ENCODE measurements at regions not wholly inside any gene's neighbourhood (a gene's known extent, or its start where the extent isn't known, plus 50 kb on each side); places are given as distances from the start of the nearest gene placed in this dataset.
"Not testable (repeated sequence)": the region's sequence is repeated elsewhere in the genome, so short reads cannot be mapped to it uniquely, and the experiment has no call there.

- not testable (repeated sequence) for H3K9ac ChIP-seq (ENCODE audit: low read length); H3K27me3 ChIP-seq (ENCODE audit: low read length); DNase-seq; H3K27ac ChIP-seq (ENCODE audit: low read length); H3K4me2 ChIP-seq (ENCODE audit: low read depth, low read length, poor library complexity, severe bottlenecking); H3K4me3 ChIP-seq (ENCODE audit: low read length); H3K4me1 ChIP-seq (ENCODE audit: low read length); H3K36me3 ChIP-seq (ENCODE audit: insufficient read depth, low read length); H3K79me2 ChIP-seq (ENCODE audit: low read length); H3K9me2 ChIP-seq (replicated peaks; ENCODE audit: insufficient read depth, low read length); H2AFZ ChIP-seq (ENCODE audit: low read length); H3K9me3 ChIP-seq (ENCODE audit: low read length); H4K20me1 ChIP-seq (ENCODE audit: insufficient read depth, low read depth, low read length)
Observed at GRCh38 chr16:16770717-16771116, 391.8 kb downstream of the NPIPA7 start.

DNA sequence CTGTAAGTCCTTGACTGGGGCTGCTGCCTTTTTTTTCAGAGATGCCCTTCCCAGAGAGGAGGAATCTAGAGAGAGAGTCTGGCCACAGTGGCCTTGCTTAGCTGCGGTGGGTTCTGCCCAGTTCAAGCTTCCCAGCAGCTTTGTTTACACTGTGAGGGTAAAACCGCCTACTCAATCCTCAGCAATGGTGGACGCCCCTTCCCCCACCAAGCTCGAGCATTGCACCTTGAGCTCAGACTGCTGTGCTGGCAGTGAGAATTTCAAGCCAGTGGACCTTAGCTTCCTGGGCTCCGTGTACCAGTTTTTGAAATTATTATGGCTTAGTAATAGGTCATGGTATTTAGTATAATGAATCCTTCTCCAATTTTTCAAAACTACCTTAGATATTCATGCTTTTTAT is 395.4 kb downstream of the NPIPA7 start:
- Histone ChIP-seq H3K36me3 (ENCODE audit: insufficient read depth, low read length) (no peaks in the 10 kb centered on the region), H3K4me3 (ENCODE audit: low read length) (no peak overlapping the region), H3K9ac (ENCODE audit: low read length) (no peak overlapping the region), H3K9me3 (ENCODE audit: low read length) (no peaks in the 10 kb centered on the region), H3K79me2 (ENCODE audit: low read length) (no peaks in the 10 kb centered on the region), H3K4me1 (ENCODE audit: low read length) (peaks cover 5% of the 10 kb centered on the region), H3K9me2 (replicated peaks; ENCODE audit: insufficient read depth, low read length) (no peaks in the 10 kb centered on the region), H3K27me3 (ENCODE audit: low read length) (no peaks in the 10 kb centered on the region), H4K20me1 (ENCODE audit: insufficient read depth, low read depth, low read length) (no peaks in the 10 kb centered on the region), H3K27ac (ENCODE audit: low read length) (no peak overlapping the region), H3K4me2 (ENCODE audit: low read depth, low read length, poor library complexity, severe bottlenecking) (no peak overlapping the region), H2AFZ (ENCODE audit: low read length) (no peak overlapping the region)
- no peak for DNase-seq

GRCh38 chr16:16778332-16778731 is 399.4 kb downstream of the NPIPA7 start:
- Histone ChIP-seq H3K4me2 (ENCODE audit: low read depth, low read length, poor library complexity, severe bottlenecking) (no peak overlapping the region), H2AFZ (ENCODE audit: low read length) (no peak overlapping the region), H3K36me3 (ENCODE audit: insufficient read depth, low read length) (no peaks in the 10 kb centered on the region), H4K20me1 (ENCODE audit: insufficient read depth, low read depth, low read length) (no peaks in the 10 kb centered on the region), H3K79me2 (ENCODE audit: low read length) (no peaks in the 10 kb centered on the region), H3K9ac (ENCODE audit: low read length) (no peak overlapping the region), H3K27ac (ENCODE audit: low read length) (no peak overlapping the region), H3K27me3 (ENCODE audit: low read length) (no peaks in the 10 kb centered on the region), H3K4me1 (ENCODE audit: low read length) (no peaks in the 10 kb centered on the region), H3K9me2 (replicated peaks; ENCODE audit: insufficient read depth, low read length) (no peaks in the 10 kb centered on the region), H3K4me3 (ENCODE audit: low read length) (no peak overlapping the region), H3K9me3 (ENCODE audit: low read length) (no peaks in the 10 kb centered on the region)
- DNase-seq, result no peak

DNA sequence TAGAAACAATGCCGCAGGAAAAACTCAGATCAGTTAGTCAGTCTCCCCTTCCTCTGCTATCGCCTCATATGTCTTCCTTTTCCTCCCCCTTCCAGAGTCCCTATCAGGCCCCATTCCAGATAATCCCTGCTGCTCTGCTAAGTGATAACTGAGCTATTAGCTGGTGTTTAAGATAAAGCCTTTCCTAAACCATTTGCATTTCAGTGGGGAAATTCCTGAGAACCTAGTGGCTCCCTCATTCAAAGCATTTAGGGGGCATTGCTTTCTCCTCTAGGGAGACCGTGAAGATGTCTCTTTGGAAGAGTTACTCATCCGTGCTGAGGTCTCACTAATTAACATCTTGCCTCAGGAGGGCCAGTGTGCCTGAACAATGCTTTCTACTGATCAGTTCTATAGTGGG is 401.6 kb downstream of the NPIPA7 start:
- H3K4me1 ChIP-seq (ENCODE audit: low read length), result no peaks in the 10 kb centered on the region
- no peak overlapping the region for H3K9ac ChIP-seq (ENCODE audit: low read length)
- H3K9me3 ChIP-seq (ENCODE audit: low read length), result no peaks in the 10 kb centered on the region
- H3K4me2 ChIP-seq (ENCODE audit: low read depth, low read length, poor library complexity, severe bottlenecking), result no peak overlapping the region
- H4K20me1 ChIP-seq (ENCODE audit: insufficient read depth, low read depth, low read length), result no peaks in the 10 kb centered on the region
- no peak overlapping the region for H3K27ac ChIP-seq (ENCODE audit: low read length)
- no peak overlapping the region for H2AFZ ChIP-seq (ENCODE audit: low read length)
- no peak for DNase-seq
- no peaks in the 10 kb centered on the region for H3K79me2 ChIP-seq (ENCODE audit: low read length)
- no peaks in the 10 kb centered on the region for H3K9me2 ChIP-seq (replicated peaks; ENCODE audit: insufficient read depth, low read length)
- no peaks in the 10 kb centered on the region for H3K36me3 ChIP-seq (ENCODE audit: insufficient read depth, low read length)
- no peak overlapping the region for H3K4me3 ChIP-seq (ENCODE audit: low read length)
- no peaks in the 10 kb centered on the region for H3K27me3 ChIP-seq (ENCODE audit: low read length)

GRCh38 chr16:16782153-16782552 is 403.2 kb downstream of the NPIPA7 start:
- Histone ChIP-seq H3K9me3 (ENCODE audit: low read length) (no peaks in the 10 kb centered on the region), H3K4me3 (ENCODE audit: low read length) (no peak overlapping the region), H2AFZ (ENCODE audit: low read length) (no peak overlapping the region), H4K20me1 (ENCODE audit: insufficient read depth, low read depth, low read length) (no peaks in the 10 kb centered on the region), H3K36me3 (ENCODE audit: insufficient read depth, low read length) (no peaks in the 10 kb centered on the region), H3K4me2 (ENCODE audit: low read depth, low read length, poor library complexity, severe bottlenecking) (no peak overlapping the region), H3K79me2 (ENCODE audit: low read length) (no peaks in the 10 kb centered on the region), H3K4me1 (ENCODE audit: low read length) (no peaks in the 10 kb centered on the region), H3K27me3 (ENCODE audit: low read length) (no peaks in the 10 kb centered on the region), H3K9me2 (replicated peaks; ENCODE audit: insufficient read depth, low read length) (no peaks in the 10 kb centered on the region), H3K9ac (ENCODE audit: low read length) (no peak overlapping the region), H3K27ac (ENCODE audit: low read length) (no peak overlapping the region)
- no peak for DNase-seq

DNA sequence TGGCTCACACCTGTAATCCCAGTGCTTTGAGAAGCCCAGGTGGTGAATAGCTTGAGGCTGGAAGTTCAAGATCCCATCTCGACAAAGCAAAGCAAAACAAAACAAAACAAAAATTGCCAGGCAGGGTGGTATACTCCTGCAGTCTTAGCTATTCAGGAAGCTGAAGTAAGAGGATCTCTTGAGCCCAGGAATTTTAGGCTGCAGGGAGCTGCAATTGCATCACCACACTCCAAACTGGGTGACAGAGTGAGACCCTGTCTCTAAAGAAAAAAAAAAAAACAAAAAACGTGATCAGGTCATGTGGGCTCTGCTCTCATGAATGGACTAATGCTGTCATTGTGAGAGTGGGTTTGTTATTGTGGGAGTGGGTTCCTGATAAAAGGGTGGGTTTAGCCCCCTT is 409.1 kb downstream of the NPIPA7 start:
- H3K9me3 ChIP-seq (ENCODE audit: low read length), result peaks cover 10% of the 10 kb centered on the region
- no peaks in the 10 kb centered on the region for H4K20me1 ChIP-seq (ENCODE audit: insufficient read depth, low read depth, low read length)
- no peak for DNase-seq
- H3K27ac ChIP-seq (ENCODE audit: low read length), result no peak overlapping the region
- 0 out of 2 replicates have a peak, but pooled peaks cover 4% of the 10 kb centered on the region for H3K27me3 ChIP-seq (ENCODE audit: low read length)
- no peaks in the 10 kb centered on the region for H3K36me3 ChIP-seq (ENCODE audit: insufficient read depth, low read length)
- H3K4me3 ChIP-seq (ENCODE audit: low read length), result no peak overlapping the region
- no peaks in the 10 kb centered on the region for H3K79me2 ChIP-seq (ENCODE audit: low read length)
- H2AFZ ChIP-seq (ENCODE audit: low read length), result no peak overlapping the region
- no peaks in the 10 kb centered on the region for H3K4me1 ChIP-seq (ENCODE audit: low read length)
- no peak overlapping the region for H3K9ac ChIP-seq (ENCODE audit: low read length)
- H3K9me2 ChIP-seq (replicated peaks; ENCODE audit: insufficient read depth, low read length), result no peaks in the 10 kb centered on the region
- no peak overlapping the region for H3K4me2 ChIP-seq (ENCODE audit: low read depth, low read length, poor library complexity, severe bottlenecking)

DNA sequence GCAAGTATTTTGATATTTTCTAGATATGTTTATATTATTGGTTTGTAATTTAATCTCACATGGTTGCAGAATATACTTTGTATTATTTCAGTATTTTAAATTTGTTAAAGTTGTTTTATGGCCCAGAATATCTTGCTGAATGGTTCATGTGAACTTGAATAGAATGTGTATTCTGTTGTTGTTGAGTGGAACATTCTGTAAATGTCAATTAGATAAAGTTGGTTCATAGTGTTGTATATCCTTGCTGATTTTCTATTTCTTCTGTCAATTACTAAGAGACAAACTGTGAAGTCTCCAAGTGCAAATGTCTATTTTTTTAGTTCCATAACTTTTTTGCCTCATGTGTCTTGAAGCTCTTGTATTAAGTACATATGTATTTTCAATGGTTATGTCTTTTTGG is 411.7 kb downstream of the NPIPA7 start:
- Histone ChIP-seq H3K4me2 (ENCODE audit: low read depth, low read length, poor library complexity, severe bottlenecking) (no peak overlapping the region), H3K4me3 (ENCODE audit: low read length) (no peak overlapping the region), H3K36me3 (ENCODE audit: insufficient read depth, low read length) (no peaks in the 10 kb centered on the region), H4K20me1 (ENCODE audit: insufficient read depth, low read depth, low read length) (no peaks in the 10 kb centered on the region), H3K9me2 (replicated peaks; ENCODE audit: insufficient read depth, low read length) (no peaks in the 10 kb centered on the region), H2AFZ (ENCODE audit: low read length) (no peak overlapping the region), H3K4me1 (ENCODE audit: low read length) (no peaks in the 10 kb centered on the region), H3K9ac (ENCODE audit: low read length) (no peak overlapping the region), H3K9me3 (ENCODE audit: low read length) (peaks cover 10% of the 10 kb centered on the region), H3K27ac (ENCODE audit: low read length) (no peak overlapping the region), H3K79me2 (ENCODE audit: low read length) (no peaks in the 10 kb centered on the region), H3K27me3 (ENCODE audit: low read length) (0 out of 2 replicates have a peak, but pooled peaks cover 4% of the 10 kb centered on the region)
- DNase-seq, result no peak

DNA sequence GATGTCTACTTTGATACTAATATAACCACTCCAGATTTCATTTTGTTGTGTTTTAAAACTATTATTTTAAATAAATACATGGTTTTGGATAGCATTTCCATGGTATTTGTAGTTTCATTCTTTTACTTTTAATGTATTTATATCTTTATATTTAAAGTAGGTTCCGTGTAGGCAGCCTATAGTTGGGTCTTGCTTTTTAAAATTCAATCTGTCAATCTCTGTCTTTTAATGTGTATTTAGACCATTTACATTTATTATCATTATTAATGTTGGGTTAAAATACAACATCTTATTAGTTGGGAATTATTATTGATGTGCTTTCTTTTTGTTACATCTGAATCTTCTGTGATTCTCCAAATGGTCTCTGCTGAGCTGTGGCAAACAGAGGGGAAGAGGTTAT is 412.1 kb downstream of the NPIPA7 start:
- H4K20me1 ChIP-seq (ENCODE audit: insufficient read depth, low read depth, low read length), result no peaks in the 10 kb centered on the region
- H3K27me3 ChIP-seq (ENCODE audit: low read length), result 0 out of 2 replicates have a peak, but pooled peaks cover 4% of the 10 kb centered on the region
- H3K27ac ChIP-seq (ENCODE audit: low read length), result no peak overlapping the region
- H3K79me2 ChIP-seq (ENCODE audit: low read length), result no peaks in the 10 kb centered on the region
- no peak overlapping the region for H3K4me3 ChIP-seq (ENCODE audit: low read length)
- no peaks in the 10 kb centered on the region for H3K4me1 ChIP-seq (ENCODE audit: low read length)
- no peak for DNase-seq
- no peaks in the 10 kb centered on the region for H3K36me3 ChIP-seq (ENCODE audit: insufficient read depth, low read length)
- no peaks in the 10 kb centered on the region for H3K9me2 ChIP-seq (replicated peaks; ENCODE audit: insufficient read depth, low read length)
- no peak overlapping the region for H2AFZ ChIP-seq (ENCODE audit: low read length)
- no peak overlapping the region for H3K9ac ChIP-seq (ENCODE audit: low read length)
- peaks cover 10% of the 10 kb centered on the region for H3K9me3 ChIP-seq (ENCODE audit: low read length)
- no peak overlapping the region for H3K4me2 ChIP-seq (ENCODE audit: low read depth, low read length, poor library complexity, severe bottlenecking)

GRCh38 chr16:16797239-16797638 is 418.3 kb downstream of the NPIPA7 start:
- DNase-seq, result peak; percentile 60
- Histone ChIP-seq H3K9ac (ENCODE audit: low read length) (no peak overlapping the region), H3K79me2 (ENCODE audit: low read length) (no peaks in the 10 kb centered on the region)

More at GRCh38 chr16:16797239-16797638, 418.3 kb downstream of the NPIPA7 start:
- Histone ChIP-seq H3K27me3 (ENCODE audit: low read length) (no peaks in the 10 kb centered on the region), H4K20me1 (ENCODE audit: insufficient read depth, low read depth, low read length) (no peaks in the 10 kb centered on the region), H3K4me2 (ENCODE audit: low read depth, low read length, poor library complexity, severe bottlenecking) (no peak overlapping the region), H3K4me3 (ENCODE audit: low read length) (no peak overlapping the region), H2AFZ (ENCODE audit: low read length) (no peak overlapping the region), H3K9me2 (replicated peaks; ENCODE audit: insufficient read depth, low read length) (no peaks in the 10 kb centered on the region), H3K9me3 (ENCODE audit: low read length) (no peaks in the 10 kb centered on the region), H3K4me1 (ENCODE audit: low read length) (no peaks in the 10 kb centered on the region), H3K27ac (ENCODE audit: low read length) (no peak overlapping the region), H3K36me3 (ENCODE audit: insufficient read depth, low read length) (no peaks in the 10 kb centered on the region)

Measured in Karpas-422 (cell line).